Endodermal cell (in vitro differentiated cells): ENCODE measurements at regions not wholly inside any gene's neighbourhood (a gene's known extent, or its start where the extent isn't known, plus 50 kb on each side); places are given as distances from the start of the nearest gene placed in this dataset.
A peak's percentile ranks its signal among the peaks of the same experiment; 100 is the strongest.

Experiments used
- DNase-seq: peaks from one replicate; pipeline ENCODE4 v3.0.0-alpha.2; 2017
- H3K27ac ChIP-seq: 2 replicates; pipeline ENCODE4 v1.5.1; 2013; ENCODE audit warnings: mild to moderate bottlenecking, low read depth, low read length, moderate library complexity
- H3K27me3 ChIP-seq: 2 replicates; pipeline ENCODE4 v1.6.1; 2013; ENCODE audit warnings: mild to moderate bottlenecking, low read length, moderate library complexity; ENCODE audit not compliant: insufficient read depth, control insufficient read depth, poor library complexity, severe bottlenecking
- H3K36me3 ChIP-seq: 2 replicates; pipeline ENCODE4 v1.7.0; 2013; ENCODE audit warnings: mild to moderate bottlenecking, low read length, moderate library complexity; ENCODE audit not compliant: control insufficient read depth, insufficient read depth
- H3K4me1 ChIP-seq: one replicate; pipeline ENCODE4 v1.7.0; 2013; ENCODE audit warnings: low read length; ENCODE audit not compliant: control insufficient read depth, insufficient read depth
- H3K4me3 ChIP-seq: 2 replicates; pipeline ENCODE4 v1.5.1; 2013; ENCODE audit warnings: mild to moderate bottlenecking, low read length, moderate library complexity
- H3K9ac ChIP-seq: 2 replicates; pipeline ENCODE4 v1.6.1; 2013; ENCODE audit warnings: mild to moderate bottlenecking, low read length, moderate library complexity; ENCODE audit not compliant: poor library complexity, severe bottlenecking; ENCODE audit errors: extremely low read depth
- H3K9me3 ChIP-seq: 2 replicates; pipeline ENCODE4 v1.6.1; 2013; ENCODE audit warnings: mild to moderate bottlenecking, low read length, moderate library complexity; ENCODE audit not compliant: control insufficient read depth
- H3K27ac Mint-ChIP-seq: 2 replicates; pipeline ENCODE4 v1.8.0; 2020; ENCODE audit warnings: mixed read lengths
- H3K27me3 Mint-ChIP-seq: 2 replicates; pipeline ENCODE4 v1.8.0; 2021; ENCODE audit warnings: mild to moderate bottlenecking, mixed read lengths; ENCODE audit not compliant: insufficient read depth
- H3K36me3 Mint-ChIP-seq: 2 replicates; pipeline ENCODE4 v1.8.0; 2020; ENCODE audit warnings: low read depth, mixed read lengths
- H3K4me1 Mint-ChIP-seq: 2 replicates; pipeline ENCODE4 v1.8.0; 2020; ENCODE audit warnings: mixed read lengths
- H3K4me3 Mint-ChIP-seq: 2 replicates; pipeline ENCODE4 v1.8.0; 2020; ENCODE audit warnings: mild to moderate bottlenecking, moderate library complexity, mixed read lengths
- H3K9me3 Mint-ChIP-seq: 2 replicates; pipeline ENCODE4 v1.8.0; 2020; ENCODE audit warnings: mild to moderate bottlenecking, mixed read lengths
- CTCF ChIP-seq: fragments of 200-600 bp; sonication (generic); conservative IDR thresholded peaks from 2 replicates; pipeline ENCODE4 v1.5.0; 2021; ENCODE audit warnings: antibody characterized with exemption, mild to moderate bottlenecking
- WGBS, 2 experiments: methylation state at CpG; one replicate each; pipeline versions ENCODE4 v1.1.5 to v1.1.7; 2013; ENCODE audit warnings: missing lambda C conversion rate in 2 of 2, mixed read lengths in 1 of 2; ENCODE audit not compliant: insufficient coverage in 1 of 2, insufficient read length in 1 of 2; 5-methylcytosine and 5-hydroxymethylcytosine counted together

GRCh38 chr15:52872036-52872818 is 82.1 kb upstream of the ONECUT1 start:
- Mint-ChIP-seq H3K4me1 (peaks cover 19% of the 10 kb centered on the region), H3K27me3 (peaks cover 4% of the 10 kb centered on the region), H3K4me3 (no peak overlapping the region), H3K36me3 (no peaks in the 10 kb centered on the region), H3K27ac (no peak overlapping the region), H3K9me3 (no peaks in the 10 kb centered on the region)
- no peak for DNase-seq
- H3K4me3 ChIP-seq, result no peak overlapping the region
- no peak for TF ChIP-seq CTCF
- H3K9me3 ChIP-seq, result no peaks in the 10 kb centered on the region
- WGBS, 2 experiments, result 91 to 92% methylated on average over 5 to 8 of the region's 8 CpGs
- H3K36me3 ChIP-seq, result no peaks in the 10 kb centered on the region
- no peak overlapping the region for H3K27ac ChIP-seq
- H3K9ac ChIP-seq, result no peak overlapping the region
- H3K27me3 ChIP-seq, result no peaks in the 10 kb centered on the region
- no peaks in the 10 kb centered on the region for H3K4me1 ChIP-seq

- H3K9ac ChIP-seq, result no peak overlapping the region
- no peak overlapping the region for H3K27ac ChIP-seq
- H3K9me3 ChIP-seq, result no peaks in the 10 kb centered on the region
- no peaks in the 10 kb centered on the region for H3K4me1 ChIP-seq
- no peaks in the 10 kb centered on the region for H3K36me3 Mint-ChIP-seq
- peaks cover 7% of the 10 kb centered on the region for H3K27me3 Mint-ChIP-seq
- H3K9me3 Mint-ChIP-seq, result no peaks in the 10 kb centered on the region
- no peak for TF ChIP-seq CTCF
- H3K27ac Mint-ChIP-seq, result no peak overlapping the region
- H3K27me3 ChIP-seq, result no peaks in the 10 kb centered on the region
- DNase-seq, result peak; percentile 7
- peaks cover 13% of the 10 kb centered on the region for H3K4me1 Mint-ChIP-seq
- H3K4me3 Mint-ChIP-seq, result no peak overlapping the region
- WGBS, 2 experiments, result 86 to 100% methylated on average over 3 of the region's 3 CpGs
- no peak overlapping the region for H3K4me3 ChIP-seq
- H3K36me3 ChIP-seq, result no peaks in the 10 kb centered on the region
Measured at GRCh38 chr15:52870015-52870414, 79.9 kb upstream of the ONECUT1 start.

DNA sequence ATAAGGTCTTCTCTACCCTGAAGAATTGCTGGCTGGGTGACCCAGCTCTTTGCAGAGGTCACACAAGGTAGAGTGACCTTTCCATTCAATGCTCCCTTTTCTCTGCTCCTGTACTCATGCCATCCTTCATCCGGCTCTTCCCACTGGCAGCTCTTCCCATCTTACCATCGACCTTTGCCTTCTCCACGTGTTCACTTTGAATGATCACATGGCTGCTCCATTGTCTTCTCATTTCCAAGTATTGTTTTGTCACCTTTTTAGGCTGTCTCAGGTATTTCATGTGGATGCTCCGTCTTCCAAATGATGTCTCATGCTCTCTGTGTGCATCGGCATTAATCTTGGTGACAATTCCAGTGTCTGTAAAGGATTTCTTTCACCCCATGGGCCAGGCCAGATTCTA is 76.6 kb upstream of the ONECUT1 start:
- Histone ChIP-seq H3K9me3 (no peaks in the 10 kb centered on the region), H3K27ac (no peak overlapping the region), H3K27me3 (no peaks in the 10 kb centered on the region), H3K36me3 (no peaks in the 10 kb centered on the region), H3K4me3 (no peak overlapping the region), H3K4me1 (no peaks in the 10 kb centered on the region), H3K9ac (no peak overlapping the region)
- H3K4me3 Mint-ChIP-seq, result no peak overlapping the region
- peaks cover 5% of the 10 kb centered on the region for H3K4me1 Mint-ChIP-seq
- no peak overlapping the region for H3K27ac Mint-ChIP-seq
- no peak for TF ChIP-seq CTCF
- no peaks in the 10 kb centered on the region for H3K9me3 Mint-ChIP-seq
- H3K27me3 Mint-ChIP-seq, result peaks cover 7% of the 10 kb centered on the region
- DNase-seq, result peak; percentile 10
- WGBS, 2 experiments, result 86% methylated on average over 5 of the region's 5 CpGs
- H3K36me3 Mint-ChIP-seq, result no peaks in the 10 kb centered on the region
